Glutamatergic neuron (in vitro differentiated cells): ENCODE measurements at regions not wholly inside any gene's neighbourhood (a gene's known extent, or its start where the extent isn't known, plus 50 kb on each side); places are given as distances from the start of the nearest gene placed in this dataset.

ENCODE experiments used
- DNase-seq: peaks from one replicate; pipeline ENCODE4 v3.0.0; 2022
- H3K27ac Mint-ChIP-seq: one replicate; pipeline ENCODE4 v1.8.0; 2020; ENCODE audit warnings: mild to moderate bottlenecking, mixed read lengths, inconsistent platforms; ENCODE audit not compliant: unreplicated experiment
- H3K27me3 Mint-ChIP-seq: one replicate; pipeline ENCODE4 v1.8.0; 2020; ENCODE audit warnings: mild to moderate bottlenecking, moderate library complexity, mixed read lengths, inconsistent platforms; ENCODE audit not compliant: unreplicated experiment
- H3K36me3 Mint-ChIP-seq: one replicate; pipeline ENCODE4 v1.8.0; 2020; ENCODE audit warnings: mild to moderate bottlenecking, mixed read lengths, inconsistent platforms; ENCODE audit not compliant: unreplicated experiment
- H3K4me1 Mint-ChIP-seq: one replicate; pipeline ENCODE4 v1.8.0; 2020; ENCODE audit warnings: mild to moderate bottlenecking, low read depth, mixed read lengths, inconsistent platforms; ENCODE audit not compliant: unreplicated experiment
- H3K4me3 Mint-ChIP-seq: one replicate; pipeline ENCODE4 v1.8.0; 2020; ENCODE audit warnings: mild to moderate bottlenecking, mixed read lengths, inconsistent platforms; ENCODE audit not compliant: unreplicated experiment
- H3K9me3 Mint-ChIP-seq: one replicate; pipeline ENCODE4 v1.8.0; 2020; ENCODE audit warnings: mild to moderate bottlenecking, moderate library complexity, mixed read lengths, inconsistent platforms; ENCODE audit not compliant: unreplicated experiment
- CTCF ChIP-seq: fragments of 200-600 bp; sonication (generic); IDR thresholded peaks from one replicate; pipeline ENCODE4 v1.5.0; 2021; ENCODE audit not compliant: partially characterized antibody, unreplicated experiment

GRCh38 chr11:13169709-13170108 is 107.9 kb upstream of the BMAL1 start:
- no peak overlapping the region for H3K27ac Mint-ChIP-seq
- H3K4me1 Mint-ChIP-seq, result no peaks in the 10 kb centered on the region
- no peak for DNase-seq
- no peak for TF ChIP-seq CTCF
- no peaks in the 10 kb centered on the region for H3K27me3 Mint-ChIP-seq
- H3K36me3 Mint-ChIP-seq, result no peaks in the 10 kb centered on the region
- no peak overlapping the region for H3K4me3 Mint-ChIP-seq
- H3K9me3 Mint-ChIP-seq, result no peaks in the 10 kb centered on the region

GRCh38 chr11:13174090-13174489 is 103.5 kb upstream of the BMAL1 start:
- H3K4me1 Mint-ChIP-seq, result no peaks in the 10 kb centered on the region
- H3K36me3 Mint-ChIP-seq, result no peaks in the 10 kb centered on the region
- DNase-seq, result no peak
- no peak overlapping the region for H3K27ac Mint-ChIP-seq
- H3K4me3 Mint-ChIP-seq, result no peak overlapping the region
- TF ChIP-seq CTCF, result no peak
- no peaks in the 10 kb centered on the region for H3K27me3 Mint-ChIP-seq
- no peaks in the 10 kb centered on the region for H3K9me3 Mint-ChIP-seq

- H3K27ac Mint-ChIP-seq, result no peak overlapping the region
- H3K36me3 Mint-ChIP-seq, result peaks cover 5% of the 10 kb centered on the region
- no peak overlapping the region for H3K4me3 Mint-ChIP-seq
- no peaks in the 10 kb centered on the region for H3K4me1 Mint-ChIP-seq
- no peak for DNase-seq
- no peaks in the 10 kb centered on the region for H3K27me3 Mint-ChIP-seq
- TF ChIP-seq CTCF, result peak; percentile 14
- H3K9me3 Mint-ChIP-seq, result peaks cover 3% of the 10 kb centered on the region
Observed at GRCh38 chr11:13183094-13183825, 94.3 kb upstream of the BMAL1 start.

- DNase-seq, result no peak
- Mint-ChIP-seq H3K4me3 (no peak overlapping the region), H3K4me1 (no peaks in the 10 kb centered on the region), H3K27me3 (no peaks in the 10 kb centered on the region), H3K27ac (no peak overlapping the region), H3K36me3 (peaks cover 10% of the 10 kb centered on the region), H3K9me3 (peaks cover 3% of the 10 kb centered on the region)
- TF ChIP-seq CTCF, result no peak
Observed at GRCh38 chr11:13183826-13184196, 93.8 kb upstream of the BMAL1 start.

GRCh38 chr11:13184295-13184794 is 93.2 kb upstream of the BMAL1 start:
- Mint-ChIP-seq H3K4me1 (no peaks in the 10 kb centered on the region), H3K27me3 (no peaks in the 10 kb centered on the region), H3K36me3 (peaks cover 10% of the 10 kb centered on the region), H3K27ac (no peak overlapping the region), H3K9me3 (peaks cover 5% of the 10 kb centered on the region), H3K4me3 (no peak overlapping the region)
- TF ChIP-seq CTCF, result no peak
- DNase-seq, result no peak
